ENCODE measurements at regions not wholly inside any gene's neighbourhood (a gene's known extent, or its start where the extent isn't known, plus 50 kb on each side); places are given as distances from the start of the nearest gene placed in this dataset.

- Histone ChIP-seq H3K4me3 (no peak overlapping the region), H3K36me3 (no peaks in the 10 kb centered on the region), H3K9me3 (no peaks in the 10 kb centered on the region), H3K4me1 (ENCODE audit: insufficient read depth) (no peaks in the 10 kb centered on the region), H3K27me3 (no peaks in the 10 kb centered on the region), H3K27ac (no peak overlapping the region)
- intact Hi-C loops (cut with DNase I), result no loop called here
- 7 to 13% (median 13%) methylated on average over 11 of the region's 11 CpGs for WGBS, 3 donors
- no peak for TF ChIP-seq POLR2A (IDR thresholded peaks at IDR 0.05)
- TF ChIP-seq CTCF (IDR thresholded peaks at IDR 0.05), result no peak
- TF ChIP-seq EP300 (IDR thresholded peaks at IDR 0.05), result no peak
- no peak for DNase-seq
These were observed 102.2 kb upstream of the EXOC2 start for GRCh38 chr6:795046-795685.

- Histone ChIP-seq H3K27me3 (no peaks in the 10 kb centered on the region), H3K36me3 (no peaks in the 10 kb centered on the region), H3K9me3 (no peaks in the 10 kb centered on the region), H3K4me1 (ENCODE audit: insufficient read depth) (no peaks in the 10 kb centered on the region), H3K4me3 (no peak overlapping the region), H3K27ac (no peak overlapping the region)
- TF ChIP-seq CTCF (IDR thresholded peaks at IDR 0.05) (no peak), POLR2A (IDR thresholded peaks at IDR 0.05) (no peak), EP300 (IDR thresholded peaks at IDR 0.05) (no peak)
- intact Hi-C loops (cut with DNase I), result no loop called here
- DNase-seq, result no peak
- WGBS, 3 donors, result 73 to 80% (median 77%) methylated on average over 13 of the region's 13 CpGs
These were observed 100.3 kb upstream of the EXOC2 start for GRCh38 chr6:793261-793660.

GRCh38 chr6:792662-793061, 99.7 kb upstream of the EXOC2 start:
- Histone ChIP-seq H3K9me3 (no peaks in the 10 kb centered on the region), H3K4me1 (ENCODE audit: insufficient read depth) (no peaks in the 10 kb centered on the region), H3K36me3 (no peaks in the 10 kb centered on the region), H3K27me3 (no peaks in the 10 kb centered on the region), H3K27ac (no peak overlapping the region), H3K4me3 (no peak overlapping the region)
- DNase-seq, result no peak
- intact Hi-C loops (cut with DNase I), result no loop called here
- WGBS, 3 donors, result 79 to 87% (median 82%) methylated on average over 11 of the region's 11 CpGs
- TF ChIP-seq CTCF (IDR thresholded peaks at IDR 0.05) (no peak), EP300 (IDR thresholded peaks at IDR 0.05) (no peak), POLR2A (IDR thresholded peaks at IDR 0.05) (no peak)

- intact Hi-C loops (cut with DNase I), result no loop called here
- Histone ChIP-seq H3K27ac (no peak overlapping the region), H3K9me3 (no peaks in the 10 kb centered on the region), H3K27me3 (no peaks in the 10 kb centered on the region), H3K36me3 (no peaks in the 10 kb centered on the region), H3K4me1 (ENCODE audit: insufficient read depth) (no peaks in the 10 kb centered on the region), H3K4me3 (no peak overlapping the region)
- DNase-seq, result no peak
- TF ChIP-seq CTCF (IDR thresholded peaks at IDR 0.05) (no peak), EP300 (IDR thresholded peaks at IDR 0.05) (no peak)
- whole genome bisulfite sequencing, 3 donors, result 70 to 78% (median 75%) methylated on average over 8 of the region's 8 CpGs
These were observed 95.1 kb upstream of the EXOC2 start for GRCh38 chr6:788058-788457.

All from ovary (tissue), 7 donors.